ENCODE measurements at regions not wholly inside any gene's neighbourhood (a gene's known extent, or its start where the extent isn't known, plus 50 kb on each side); places are given as distances from the start of the nearest gene placed in this dataset.

DNA sequence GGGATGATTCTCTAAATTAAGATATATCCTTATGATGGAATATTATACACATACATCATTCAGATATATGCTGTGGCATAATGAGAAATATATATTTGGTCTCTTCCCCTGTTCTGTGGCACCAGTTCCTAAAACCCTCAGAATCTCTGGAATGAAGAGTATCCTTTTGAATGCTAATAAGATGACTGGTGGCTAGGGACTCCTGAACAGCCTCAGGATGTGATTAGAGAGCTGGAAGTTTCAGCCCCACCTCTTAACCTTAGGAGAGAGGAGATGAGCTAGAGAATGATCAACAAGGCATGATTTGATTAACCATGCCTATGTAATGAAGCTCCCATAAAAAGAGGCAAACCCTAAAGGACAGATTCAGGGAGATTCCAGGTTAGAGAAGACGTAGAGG, 632.0 kb downstream of the IQCM start:
- TF ChIP-seq POLR2A (IDR thresholded peaks at IDR 0.05; ENCODE audit: low read depth, low read length) (no peak), PAX5 (IDR thresholded peaks at IDR 0.05; ENCODE audit: insufficient read depth, low read length, severe bottlenecking) (no peak)
